H1 (cell line): ENCODE measurements at regions not wholly inside any gene's neighbourhood (a gene's known extent, or its start where the extent isn't known, plus 50 kb on each side); places are given as distances from the start of the nearest gene placed in this dataset.

Experiments used
- BCL11A ChIP-seq, 2 experiments: IDR thresholded peaks; one replicate each; pipeline ENCODE4 v1.6.1; 2011; ENCODE audit warnings: low read depth in 2 of 2, low read length in 2 of 2, mild to moderate bottlenecking in 2 of 2
- CBX5 ChIP-seq: fragments of 300-800, 300-1000 bp; sonication (generic); IDR thresholded peaks from 2 replicates; pipeline ENCODE4 v1.7.1; 2016; ENCODE audit warnings: antibody characterized with exemption, low read length, low read depth
- CBX8 ChIP-seq: fragments of 300-800, 300-1000 bp; sonication (generic); IDR thresholded peaks from 2 replicates; pipeline ENCODE4 v1.7.1; 2016; ENCODE audit warnings: low read depth, low read length, borderline replicate concordance
- CREB1 ChIP-seq: IDR thresholded peaks from 2 replicates; pipeline ENCODE4 v1.6.1; 2012; ENCODE audit warnings: inconsistent platforms
- CTCF ChIP-seq, 3 experiments: IDR thresholded peaks; 1 replicate in 2 of 3; 2 replicates in 1 of 3; pipeline versions ENCODE4 v1.5.1 to v1.6.1; 2011; ENCODE audit warnings: low read length in 3 of 3, mild to moderate bottlenecking in 3 of 3, inconsistent platforms in 2 of 3, low read depth in 1 of 3, moderate library complexity in 1 of 3; ENCODE audit not compliant: insufficient read depth in 1 of 3; ENCODE audit errors: control extremely low read depth in 1 of 3
- EGR1 ChIP-seq: IDR thresholded peaks from 2 replicates; pipeline ENCODE4 v1.6.1; 2011; ENCODE audit warnings: low read depth, low read length, borderline replicate concordance
- HDAC2 ChIP-seq, 2 experiments: fragments of 300-600 bp in 1 of 2; sonication (generic) in 1 of 2; IDR thresholded peaks; 2 replicates each; pipeline ENCODE4 v1.6.1; 2011 to 2012; ENCODE audit warnings: low read depth in 2 of 2, low read length in 2 of 2, mild to moderate bottlenecking in 2 of 2, moderate library complexity in 2 of 2, borderline replicate concordance in 1 of 2, inconsistent platforms in 1 of 2
- MAFK ChIP-seq: IDR thresholded peaks from 2 replicates; pipeline ENCODE4 v1.6.1; 2012; ENCODE audit warnings: low read depth, mild to moderate bottlenecking, improper control_type of control experiment, low read length
- POLR2A ChIP-seq, 2 experiments: IDR thresholded peaks; 1 replicate in 1 of 2; 2 replicates in 1 of 2; pipeline ENCODE4 v1.6.1; 2011; ENCODE audit warnings: low read depth in 2 of 2, low read length in 2 of 2, mild to moderate bottlenecking in 2 of 2; ENCODE audit errors: control extremely low read depth in 1 of 2
- POLR2AphosphoS5 ChIP-seq: IDR thresholded peaks from 2 replicates; pipeline ENCODE4 v1.6.1; 2011; ENCODE audit warnings: low read depth, low read length
- TF ChIP-seq, protein P1 (sequence below): IDR thresholded peaks from 2 replicates; pipeline ENCODE4 v1.6.1; 2012; ENCODE audit warnings: low read length, inconsistent platforms

DNA sequence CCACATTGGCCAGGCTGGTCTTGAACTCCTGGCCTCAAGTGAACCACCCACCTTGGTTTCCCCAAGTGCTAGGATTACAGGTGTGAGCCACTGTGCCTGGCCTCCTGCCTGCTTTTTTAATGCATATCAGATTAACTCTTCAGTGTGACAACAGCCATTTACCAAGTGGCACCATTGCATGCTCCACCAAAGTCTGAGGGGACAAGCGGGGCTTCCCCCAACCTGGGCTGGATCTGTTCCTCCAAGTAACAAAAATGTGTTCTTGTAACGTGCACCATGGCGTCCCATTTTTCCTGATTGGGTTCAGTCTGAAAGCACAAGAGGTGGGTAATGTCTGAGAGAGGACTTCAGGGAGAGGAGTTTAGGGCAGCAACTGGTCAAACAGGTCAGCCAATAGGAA lies 77.8 kb downstream of the TEX29 start:
- TF ChIP-seq EGR1, result no peak
- TF ChIP-seq BCL11A (IDR thresholded peaks at IDR 0.05; ENCODE audit: low read depth in 2 of 2, low read length in 2 of 2), result no peak
- TF ChIP-seq, protein P1, sequence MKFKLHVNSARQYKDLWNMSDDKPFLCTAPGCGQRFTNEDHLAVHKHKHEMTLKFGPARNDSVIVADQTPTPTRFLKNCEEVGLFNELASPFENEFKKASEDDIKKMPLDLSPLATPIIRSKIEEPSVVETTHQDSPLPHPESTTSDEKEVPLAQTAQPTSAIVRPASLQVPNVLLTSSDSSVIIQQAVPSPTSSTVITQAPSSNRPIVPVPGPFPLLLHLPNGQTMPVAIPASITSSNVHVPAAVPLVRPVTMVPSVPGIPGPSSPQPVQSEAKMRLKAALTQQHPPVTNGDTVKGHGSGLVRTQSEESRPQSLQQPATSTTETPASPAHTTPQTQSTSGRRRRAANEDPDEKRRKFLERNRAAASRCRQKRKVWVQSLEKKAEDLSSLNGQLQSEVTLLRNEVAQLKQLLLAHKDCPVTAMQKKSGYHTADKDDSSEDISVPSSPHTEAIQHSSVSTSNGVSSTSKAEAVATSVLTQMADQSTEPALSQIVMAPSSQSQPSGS, result no peak
- TF ChIP-seq MAFK, result no peak
- TF ChIP-seq HDAC2 (IDR thresholded peaks at IDR 0.05; ENCODE audit: borderline replicate concordance in 1 of 2, low read depth in 2 of 2, low read length in 2 of 2), result no peak
- TF ChIP-seq CTCF (IDR thresholded peaks at IDR 0.05; ENCODE audit: control extremely low read depth in 1 of 3, insufficient read depth in 1 of 3, low read depth in 1 of 3, low read length in 3 of 3), result no peak
- TF ChIP-seq POLR2AphosphoS5, result no peak
- TF ChIP-seq CREB1, result no peak
- no peak for TF ChIP-seq CBX8
- TF ChIP-seq POLR2A (IDR thresholded peaks at IDR 0.05; ENCODE audit: control extremely low read depth in 1 of 2, low read depth in 2 of 2, low read length in 2 of 2), result no peak
- TF ChIP-seq CBX5, result no peak
